CD14-positive monocyte (primary cell): ENCODE measurements at regions not wholly inside any gene's neighbourhood (a gene's known extent, or its start where the extent isn't known, plus 50 kb on each side); places are given as distances from the start of the nearest gene placed in this dataset.
A peak's percentile ranks its signal among the peaks of the same experiment; 100 is the strongest.

Experiments used
- DNase-seq, 3 donors: peaks; one replicate each; pipeline ENCODE4 v3.0.0-alpha.2; 2011 to 2022
- H2AFZ ChIP-seq: 2 replicates; pipeline ENCODE4 v1.6.0; 2012; ENCODE audit warnings: mild to moderate bottlenecking, low read depth, low read length, inconsistent platforms; ENCODE audit not compliant: insufficient read depth, poor library complexity, severe bottlenecking
- H3K27ac ChIP-seq, 2 donors: 1 replicate in 1 of 2; 2 replicates in 1 of 2; pipeline ENCODE4 v1.5.1; 2012 to 2013; ENCODE audit warnings: low read length in 2 of 2, control low read depth in 1 of 2, inconsistent platforms in 1 of 2, low read depth in 1 of 2, mild to moderate bottlenecking in 1 of 2
- H3K27me3 ChIP-seq, 2 donors: one replicate each; pipeline versions ENCODE4 v1.6.0 to v1.6.1; 2011 to 2013; ENCODE audit warnings: low read length in 2 of 2; ENCODE audit not compliant: control insufficient read depth in 2 of 2, insufficient read depth in 2 of 2
- H3K36me3 ChIP-seq, 2 donors: replicated peaks in 1 of 2; 1 replicate in 1 of 2; 2 replicates in 1 of 2; pipeline versions ENCODE4 v1.5.1 to v1.6.1; 2012 to 2013; ENCODE audit warnings: low read length in 2 of 2, control low read depth in 1 of 2, inconsistent platforms in 1 of 2, mild to moderate bottlenecking in 1 of 2; ENCODE audit not compliant: insufficient read depth in 2 of 2, control insufficient read depth in 1 of 2
- H3K4me1 ChIP-seq, 2 donors: 1 replicate in 1 of 2; 2 replicates in 1 of 2; pipeline versions ENCODE4 v1.5.1 to v1.6.1; 2012 to 2013; ENCODE audit warnings: low read length in 2 of 2, control low read depth in 1 of 2, inconsistent platforms in 1 of 2, mild to moderate bottlenecking in 1 of 2, moderate library complexity in 1 of 2; ENCODE audit not compliant: insufficient read depth in 2 of 2, control insufficient read depth in 1 of 2
- H3K4me2 ChIP-seq: replicated peaks from 2 replicates; pipeline ENCODE3; 2012; ENCODE audit warnings: low read length, moderate library complexity, mild to moderate bottlenecking; ENCODE audit not compliant: poor library complexity, severe bottlenecking; ENCODE audit errors: extremely low read depth
- H3K4me3 ChIP-seq, 3 experiments: fragments of 200-600 bp in 1 of 3; sonication (generic) in 1 of 3; replicated peaks in 1 of 3; 1 replicate in 2 of 3; 2 replicates in 1 of 3; pipeline ENCODE4 v1.5.1; 2011 to 2013; ENCODE audit warnings: low read length in 3 of 3, mild to moderate bottlenecking in 3 of 3, control low read depth in 2 of 3, low read depth in 2 of 3, inconsistent platforms in 1 of 3, moderate library complexity in 1 of 3
- H3K79me2 ChIP-seq: 2 replicates; pipeline ENCODE4 v1.6.0; 2012; ENCODE audit warnings: mild to moderate bottlenecking, control low read depth, inconsistent platforms, low read length, moderate library complexity; ENCODE audit not compliant: insufficient read depth
- H3K9ac ChIP-seq: 2 replicates; pipeline ENCODE4 v1.6.0; 2017; ENCODE audit warnings: low read length, mild to moderate bottlenecking; ENCODE audit not compliant: insufficient read depth, poor library complexity, severe bottlenecking
- H3K9me3 ChIP-seq, 2 donors: replicated peaks in 1 of 2; 1 replicate in 1 of 2; 2 replicates in 1 of 2; pipeline versions ENCODE4 v1.5.1 to v1.6.1; 2012 to 2013; ENCODE audit warnings: low read length in 2 of 2, control low read depth in 1 of 2; ENCODE audit not compliant: control insufficient read depth in 1 of 2, insufficient read depth in 1 of 2
- H4K20me1 ChIP-seq: 2 replicates; pipeline ENCODE4 v1.6.0; 2012; ENCODE audit warnings: mild to moderate bottlenecking, low read length, control low read depth, moderate library complexity; ENCODE audit not compliant: insufficient read depth
- H3K27ac Mint-ChIP-seq, 7 donors: one replicate each; pipeline ENCODE4 v1.8.0; 2020; ENCODE audit warnings: mild to moderate bottlenecking in 7 of 7, mixed read lengths in 7 of 7, moderate library complexity in 6 of 7, inconsistent platforms in 2 of 7
- H3K27me3 Mint-ChIP-seq, 3 donors: one replicate each; pipeline ENCODE4 v1.8.0; 2021 to 2022; ENCODE audit warnings: low read depth in 3 of 3, mild to moderate bottlenecking in 3 of 3, mixed read lengths in 3 of 3, moderate library complexity in 3 of 3, inconsistent platforms in 1 of 3
- H3K36me3 Mint-ChIP-seq, 2 donors: one replicate each; pipeline ENCODE4 v1.8.0; 2020; ENCODE audit warnings: mixed read lengths in 2 of 2, inconsistent platforms in 1 of 2, mild to moderate bottlenecking in 1 of 2
- H3K4me1 Mint-ChIP-seq: one replicate; pipeline ENCODE4 v1.8.0; 2020; ENCODE audit warnings: mild to moderate bottlenecking, mixed read lengths
- H3K4me3 Mint-ChIP-seq, 2 donors: one replicate each; pipeline ENCODE4 v1.8.0; 2020; ENCODE audit warnings: mild to moderate bottlenecking in 2 of 2, mixed read lengths in 2 of 2, moderate library complexity in 1 of 2
- H3K9me3 Mint-ChIP-seq, 7 donors: one replicate each; pipeline ENCODE4 v1.8.0; 2020 to 2022; ENCODE audit warnings: mixed read lengths in 7 of 7, mild to moderate bottlenecking in 6 of 7, moderate library complexity in 6 of 7, inconsistent platforms in 2 of 7
- WGBS: methylation state at CpG from one replicate; pipeline ENCODE4 v1.1.5; 2013; ENCODE audit warnings: missing lambda C conversion rate; ENCODE audit not compliant: insufficient coverage; 5-methylcytosine and 5-hydroxymethylcytosine counted together
- intact Hi-C, 2 donors: fragments of 100-400 bp; cut with micrococcal nuclease; formaldehyde crosslinking; loops; one replicate each; pipeline versions ENCODE4 v1.15.0 to v1.15.1; 2023
- TF ChIP-seq, protein P1 (sequence below): fragments of 200-600 bp; IDR thresholded peaks from one replicate; pipeline ENCODE4 v1.8.0; 2022; ENCODE audit warnings: antibody characterized with exemption, mild to moderate bottlenecking

DNA sequence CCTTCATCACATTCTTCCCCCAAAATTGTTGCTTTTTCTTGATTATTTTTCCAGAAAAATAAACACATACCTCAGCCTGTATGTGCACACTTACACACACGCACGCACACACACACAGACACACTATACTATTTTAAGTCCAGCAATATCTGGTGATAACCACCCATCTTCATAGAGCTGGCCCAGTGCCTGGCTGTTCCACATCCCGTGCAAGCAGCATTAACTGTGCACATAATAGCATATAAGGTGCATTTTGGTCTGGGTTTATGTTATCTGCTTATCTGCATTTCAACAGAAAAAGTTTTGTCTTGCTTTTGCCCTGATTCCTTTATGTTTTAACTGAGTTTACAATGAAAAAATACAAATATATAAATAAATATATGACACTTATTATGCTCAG lies 143.1 kb upstream of the KLF6 start:
- H3K9me3 Mint-ChIP-seq, result peaks cover 0 to 2% (median 0%) of the 10 kb centered on the region in 7 donors
- no peak for DNase-seq
- no peak overlapping the region for H2AFZ ChIP-seq
- WGBS, result 50% methylated on average over 2 of the region's 3 CpGs
- no peak overlapping the region for H3K4me3 Mint-ChIP-seq
- H3K4me3 ChIP-seq, result no peak overlapping the region
- H3K27me3 ChIP-seq, result no peaks in the 10 kb centered on the region
- H3K4me1 Mint-ChIP-seq, result peaks cover 6% of the 10 kb centered on the region
- H3K4me1 ChIP-seq, result no peaks in the 10 kb centered on the region
- no peaks in the 10 kb centered on the region for H3K79me2 ChIP-seq
- no peaks in the 10 kb centered on the region for H3K9me3 ChIP-seq
- no peak overlapping the region for H3K4me2 ChIP-seq
- peaks cover 0 to 2% (median 0%) of the 10 kb centered on the region in 3 donors for H3K27me3 Mint-ChIP-seq
- TF ChIP-seq, protein P1, sequence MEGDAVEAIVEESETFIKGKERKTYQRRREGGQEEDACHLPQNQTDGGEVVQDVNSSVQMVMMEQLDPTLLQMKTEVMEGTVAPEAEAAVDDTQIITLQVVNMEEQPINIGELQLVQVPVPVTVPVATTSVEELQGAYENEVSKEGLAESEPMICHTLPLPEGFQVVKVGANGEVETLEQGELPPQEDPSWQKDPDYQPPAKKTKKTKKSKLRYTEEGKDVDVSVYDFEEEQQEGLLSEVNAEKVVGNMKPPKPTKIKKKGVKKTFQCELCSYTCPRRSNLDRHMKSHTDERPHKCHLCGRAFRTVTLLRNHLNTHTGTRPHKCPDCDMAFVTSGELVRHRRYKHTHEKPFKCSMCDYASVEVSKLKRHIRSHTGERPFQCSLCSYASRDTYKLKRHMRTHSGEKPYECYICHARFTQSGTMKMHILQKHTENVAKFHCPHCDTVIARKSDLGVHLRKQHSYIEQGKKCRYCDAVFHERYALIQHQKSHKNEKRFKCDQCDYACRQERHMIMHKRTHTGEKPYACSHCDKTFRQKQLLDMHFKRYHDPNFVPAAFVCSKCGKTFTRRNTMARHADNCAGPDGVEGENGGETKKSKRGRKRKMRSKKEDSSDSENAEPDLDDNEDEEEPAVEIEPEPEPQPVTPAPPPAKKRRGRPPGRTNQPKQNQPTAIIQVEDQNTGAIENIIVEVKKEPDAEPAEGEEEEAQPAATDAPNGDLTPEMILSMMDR, result no peak
- H3K27ac Mint-ChIP-seq, result no peak overlapping the region
- no peak overlapping the region for H3K9ac ChIP-seq
- H3K27ac ChIP-seq, result no peak overlapping the region
- no peaks in the 10 kb centered on the region for H3K36me3 ChIP-seq
- no peaks in the 10 kb centered on the region for H3K36me3 Mint-ChIP-seq
- intact Hi-C loops, result no loop called here
- no peaks in the 10 kb centered on the region for H4K20me1 ChIP-seq

DNA sequence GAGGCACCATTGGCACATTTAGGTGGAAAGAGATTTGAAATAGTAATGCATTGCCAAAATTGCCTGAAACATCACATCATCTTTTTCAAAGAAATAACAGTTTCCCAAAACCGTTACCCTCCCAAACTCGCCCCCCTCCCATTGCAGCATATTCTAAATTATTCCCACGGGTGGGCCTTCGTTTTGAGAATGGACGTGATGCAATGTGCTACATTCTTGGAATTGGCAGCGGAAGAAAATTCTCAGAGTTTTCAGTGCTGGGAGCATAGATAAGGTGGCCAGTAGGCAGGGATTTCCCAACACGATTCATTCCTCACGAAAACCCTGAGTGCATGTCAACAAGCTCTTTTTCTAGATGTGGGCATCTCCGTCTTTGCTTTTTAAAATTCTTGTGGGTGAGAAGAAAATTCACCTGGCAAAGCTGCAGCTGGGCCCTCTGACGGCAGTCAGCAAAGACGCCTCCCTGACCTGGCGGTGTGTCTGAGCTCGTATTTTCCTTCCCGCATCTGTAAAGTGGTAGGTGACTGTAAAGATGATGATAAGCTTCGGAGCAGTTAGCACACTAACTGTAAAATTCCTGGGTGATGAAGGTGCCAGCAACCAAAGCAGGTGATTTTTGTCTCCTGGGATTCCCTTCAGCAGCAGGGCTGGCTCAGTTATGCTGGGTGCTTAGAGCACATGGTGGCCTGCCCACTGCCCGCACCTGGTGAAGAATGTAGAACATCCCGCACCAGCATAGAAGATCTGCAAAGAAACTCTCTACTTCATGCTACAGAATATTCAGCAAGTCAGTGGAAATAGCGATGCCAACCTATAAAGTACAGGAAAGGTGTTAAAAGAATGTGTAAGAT lies 141.9 kb upstream of the KLF6 start:
- no peak overlapping the region for H2AFZ ChIP-seq
- WGBS, result 79% methylated on average over 10 of the region's 18 CpGs
- H3K4me1 ChIP-seq, result no peaks in the 10 kb centered on the region
- H3K4me1 Mint-ChIP-seq, result no peaks in the 10 kb centered on the region
- TF ChIP-seq, protein P1, result no peak
- no peaks in the 10 kb centered on the region for H3K36me3 ChIP-seq
- H3K27me3 Mint-ChIP-seq, result peaks cover 0 to 2% (median 2%) of the 10 kb centered on the region in 3 donors
- H3K27ac ChIP-seq, result no peak overlapping the region
- no peaks in the 10 kb centered on the region for H3K27me3 ChIP-seq
- H3K27ac Mint-ChIP-seq, result peak overlapping the region in 1 of 7 donors; percentile 2
- H3K9ac ChIP-seq, result no peak overlapping the region
- H3K9me3 ChIP-seq, result no peaks in the 10 kb centered on the region
- no peak overlapping the region for H3K4me2 ChIP-seq
- H3K36me3 Mint-ChIP-seq, result no peaks in the 10 kb centered on the region
- DNase-seq, result no peak
- no peak overlapping the region for H3K4me3 ChIP-seq
- no peaks in the 10 kb centered on the region for H4K20me1 ChIP-seq
- H3K4me3 Mint-ChIP-seq, result no peak overlapping the region
- peaks cover 0 to 2% (median 0%) of the 10 kb centered on the region in 7 donors for H3K9me3 Mint-ChIP-seq
- intact Hi-C loops, result no loop called here
- no peaks in the 10 kb centered on the region for H3K79me2 ChIP-seq
